ENCODE measurements at regions not wholly inside any gene's neighbourhood (a gene's known extent, or its start where the extent isn't known, plus 50 kb on each side); places are given as distances from the start of the nearest gene placed in this dataset.
"Not testable (repeated sequence)": the region's sequence is repeated elsewhere in the genome, so short reads cannot be mapped to it uniquely, and the experiment has no call there.

DNA sequence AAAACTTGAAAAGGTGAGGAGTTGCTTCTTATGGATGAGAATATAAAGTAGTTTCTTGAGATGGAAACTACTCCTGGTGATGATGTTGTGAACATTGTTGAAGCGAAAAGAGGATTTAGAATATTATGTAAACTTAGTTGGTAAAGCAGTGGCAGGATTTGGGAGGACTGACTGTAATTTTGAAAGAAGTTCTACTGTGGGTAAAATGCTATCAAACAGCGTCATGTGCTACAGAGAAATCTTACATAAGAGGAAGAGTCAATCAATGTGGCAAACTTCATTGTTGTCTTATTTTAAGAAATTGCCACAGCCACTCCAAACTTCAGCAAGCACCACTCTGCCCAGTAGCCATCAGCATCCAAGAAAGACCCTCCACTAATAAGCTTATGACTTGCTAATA, 112.9 kb upstream of the ZEB2 start:
- FAIRE-seq, result no peak

DNA sequence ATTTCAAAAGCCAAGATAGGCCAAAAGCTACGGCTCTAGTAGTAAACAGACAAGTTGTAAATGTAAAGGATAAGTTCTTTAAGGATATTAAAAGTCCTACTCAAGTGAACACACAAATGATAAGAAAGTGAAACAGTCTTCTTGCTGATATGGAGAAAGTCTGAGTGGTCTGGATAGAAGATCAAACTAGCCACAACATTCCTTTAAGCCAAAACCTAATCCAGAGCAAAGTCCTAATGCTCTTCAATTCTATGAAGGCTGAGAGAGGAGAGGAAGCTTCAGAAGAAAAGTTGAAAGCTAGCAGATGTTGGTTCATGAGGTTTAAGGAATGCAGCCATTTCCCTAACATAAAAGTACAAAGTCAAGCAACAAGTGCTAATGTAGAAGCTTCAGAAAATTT, 111.7 kb upstream of the ZEB2 start:
- no peak for FAIRE-seq

DNA sequence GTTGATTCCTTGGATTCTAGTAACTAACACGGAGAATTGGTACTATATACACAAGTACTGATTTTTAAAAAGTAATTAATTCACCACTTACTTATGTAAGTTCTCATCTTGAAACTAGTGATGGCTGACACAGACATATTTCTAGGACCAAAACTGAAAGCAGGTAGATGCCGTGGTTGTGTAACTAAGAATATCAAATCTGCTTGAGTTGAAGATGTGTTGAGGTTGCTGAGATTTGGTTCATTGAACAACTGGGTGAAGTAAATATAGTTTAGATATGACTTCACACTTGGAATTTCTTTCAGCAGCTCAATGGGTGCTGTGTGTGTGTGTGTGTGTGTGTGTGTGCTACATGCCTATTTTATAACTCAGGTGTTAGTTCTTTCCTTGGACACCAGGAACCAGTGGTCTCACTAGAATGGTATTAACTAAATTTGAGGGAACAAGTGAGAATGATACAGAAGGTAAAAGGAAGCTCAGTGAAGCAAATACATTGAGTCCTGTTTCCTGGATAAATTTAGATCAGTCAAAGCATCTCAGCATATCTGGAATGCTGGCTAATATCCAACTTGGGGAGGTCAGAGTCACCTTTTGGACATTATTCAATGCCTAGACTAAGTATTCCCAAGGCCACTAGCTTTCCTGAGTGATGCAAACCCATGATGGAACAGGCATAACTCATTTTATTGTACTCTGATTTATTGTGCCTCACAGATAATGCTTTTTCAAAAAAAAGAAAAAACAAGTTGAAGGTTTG, 110.7 kb upstream of the ZEB2 start:
- FAIRE-seq, result no peak

DNA sequence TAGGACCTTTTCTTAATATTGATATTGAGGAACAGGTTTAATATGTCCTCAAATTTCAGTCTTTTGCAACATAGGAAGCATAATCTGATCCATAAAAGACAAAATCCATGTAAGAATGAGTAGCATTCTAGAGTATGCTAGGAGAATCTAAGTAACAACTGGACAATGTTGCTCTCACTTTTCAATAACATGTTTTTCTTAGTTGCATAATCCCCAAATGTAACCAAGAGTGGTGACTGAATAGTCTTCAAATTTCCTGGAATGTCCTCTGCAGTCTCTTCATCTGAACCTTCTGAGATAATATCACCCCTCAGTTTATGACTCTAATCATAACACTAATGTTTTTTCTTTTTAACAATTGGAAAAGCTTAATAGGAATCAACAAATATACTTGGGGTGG, 110.0 kb upstream of the ZEB2 start:
- FAIRE-seq, result no peak

DNA sequence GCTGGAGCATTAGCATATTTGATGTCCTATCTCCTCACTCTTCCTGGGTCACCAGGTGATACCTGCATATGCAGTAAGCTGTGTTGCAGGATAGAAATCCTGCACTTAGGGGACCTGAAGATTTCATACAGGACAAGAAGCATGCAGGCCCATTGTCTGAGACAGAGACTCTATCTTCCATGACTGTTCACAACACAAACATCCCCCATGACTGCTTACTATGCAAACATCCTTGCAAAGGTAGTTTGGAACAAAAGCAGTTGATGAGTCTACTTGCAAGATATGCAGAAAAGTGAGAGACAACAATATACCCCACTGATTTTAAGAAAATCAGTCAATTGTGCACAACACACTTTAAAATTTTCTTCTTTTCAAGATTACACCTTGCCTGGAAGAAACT, 108.6 kb upstream of the ZEB2 start:
- no peak for FAIRE-seq

DNA sequence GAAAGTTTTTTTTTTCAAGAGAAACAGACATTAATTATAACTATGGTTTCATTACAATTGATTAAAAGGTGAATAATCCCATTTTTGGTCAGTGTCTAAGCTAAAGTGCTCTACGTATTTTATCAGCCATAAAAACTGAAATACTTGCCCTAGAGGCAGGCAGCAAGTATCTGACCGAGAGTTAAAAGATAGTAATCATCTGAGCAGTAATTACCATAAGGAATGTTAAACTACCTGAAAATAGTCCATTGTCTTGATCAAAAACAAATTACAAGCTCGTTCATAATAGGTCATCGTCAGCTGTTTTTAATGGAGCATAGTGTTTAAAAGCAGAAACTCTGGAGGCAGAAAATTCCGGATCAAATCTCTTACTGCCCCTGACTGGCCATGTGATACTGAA, 105.7 kb upstream of the ZEB2 start:
- FAIRE-seq, result no peak

DNA sequence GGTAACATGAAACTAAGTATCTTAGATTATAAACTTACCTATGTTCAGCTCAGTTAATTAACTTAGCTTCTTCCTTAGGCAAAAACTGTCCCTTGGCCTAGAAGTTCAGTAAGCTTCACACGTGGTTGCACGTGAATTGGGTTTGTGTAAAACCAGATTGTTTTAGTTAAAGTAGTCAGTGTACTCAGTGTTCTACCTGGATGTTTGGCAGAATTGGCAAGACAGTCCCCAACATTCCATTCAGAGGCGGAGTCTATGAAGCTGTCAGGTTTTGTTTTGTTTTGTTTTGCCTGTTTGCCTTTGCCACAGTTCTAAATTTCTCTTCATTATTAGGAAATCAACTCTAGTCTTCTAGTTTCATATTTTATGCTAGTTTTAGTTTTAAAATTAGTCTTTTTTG, 105.3 kb upstream of the ZEB2 start:
- no peak for FAIRE-seq

DNA sequence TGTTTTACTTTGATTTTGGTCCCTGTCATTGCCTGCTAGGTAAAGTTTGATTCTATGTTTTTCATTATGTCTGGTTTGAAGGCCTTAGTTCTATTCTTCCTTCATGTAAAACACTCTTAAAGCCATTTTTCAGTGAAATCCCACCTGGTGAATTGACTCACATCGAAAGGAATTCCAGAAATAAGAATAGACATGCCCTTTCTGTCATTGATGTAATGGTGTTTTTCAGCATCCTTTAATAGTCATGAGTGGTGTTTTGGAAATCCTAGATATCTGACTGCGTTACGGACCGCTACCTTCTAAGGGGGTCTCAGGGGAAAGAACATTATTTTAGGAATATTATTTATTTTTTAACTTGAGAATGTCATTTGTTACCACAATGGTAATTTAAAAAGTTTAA, 104.5 kb upstream of the ZEB2 start:
- no peak for FAIRE-seq

DNA sequence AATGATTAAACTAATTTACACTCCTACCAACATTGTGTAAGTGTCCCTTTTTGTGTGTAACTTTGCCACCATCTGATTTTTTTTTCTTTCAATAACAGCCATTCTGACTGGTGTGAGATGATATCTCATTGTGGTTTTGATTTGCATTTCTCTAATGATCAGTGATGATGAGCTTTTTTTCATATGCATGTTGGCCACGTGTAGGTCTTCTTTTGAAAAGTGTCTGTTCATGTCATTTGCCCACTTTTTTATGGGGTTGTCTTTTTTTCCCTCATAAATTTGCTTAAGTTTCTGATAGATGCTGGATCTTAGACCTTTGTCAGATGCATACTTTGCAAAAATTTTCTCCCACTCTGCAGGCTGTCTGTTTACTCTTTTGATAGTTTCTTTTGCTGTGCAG, 102.5 kb upstream of the ZEB2 start:
- FAIRE-seq, result not testable (repeated sequence)

DNA sequence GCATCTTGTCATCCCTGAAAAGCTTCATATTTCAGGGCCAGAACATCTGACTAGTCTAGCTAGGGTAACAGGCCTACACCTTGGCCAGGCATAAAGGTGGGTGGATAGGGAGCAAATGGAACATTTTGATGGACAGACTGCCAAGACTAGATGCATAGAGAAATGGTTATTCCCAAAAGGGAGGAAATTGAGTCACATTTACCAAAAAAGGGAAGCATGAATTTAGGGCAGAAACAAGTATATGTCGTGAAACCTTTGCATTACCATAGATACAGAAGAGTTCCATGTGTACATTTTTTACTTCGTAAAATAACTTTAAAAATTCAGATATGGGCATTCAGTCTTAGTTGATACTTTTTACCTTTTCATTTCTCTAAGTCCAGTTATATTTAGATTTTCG, 101.3 kb upstream of the ZEB2 start:
- no peak for FAIRE-seq

DNA sequence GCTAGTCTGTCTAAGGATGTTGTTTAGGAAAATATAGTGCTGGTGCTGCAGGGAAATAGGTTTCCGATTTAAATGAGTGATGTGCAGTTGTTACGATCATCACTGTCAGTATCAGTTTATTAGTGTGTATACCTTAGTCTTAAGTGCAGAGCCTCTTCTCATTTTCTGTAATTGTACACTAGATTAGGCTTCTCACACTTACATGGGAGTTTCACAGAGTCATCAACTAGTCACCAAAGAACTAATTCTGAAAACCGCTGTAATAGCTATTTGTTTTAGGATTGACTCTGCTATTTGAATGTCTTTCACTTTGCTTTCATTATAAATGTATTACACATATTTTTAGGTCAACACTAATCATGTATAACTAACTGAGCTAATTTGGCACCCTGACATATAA, 99.8 kb upstream of the ZEB2 start:
- FAIRE-seq, result no peak

DNA sequence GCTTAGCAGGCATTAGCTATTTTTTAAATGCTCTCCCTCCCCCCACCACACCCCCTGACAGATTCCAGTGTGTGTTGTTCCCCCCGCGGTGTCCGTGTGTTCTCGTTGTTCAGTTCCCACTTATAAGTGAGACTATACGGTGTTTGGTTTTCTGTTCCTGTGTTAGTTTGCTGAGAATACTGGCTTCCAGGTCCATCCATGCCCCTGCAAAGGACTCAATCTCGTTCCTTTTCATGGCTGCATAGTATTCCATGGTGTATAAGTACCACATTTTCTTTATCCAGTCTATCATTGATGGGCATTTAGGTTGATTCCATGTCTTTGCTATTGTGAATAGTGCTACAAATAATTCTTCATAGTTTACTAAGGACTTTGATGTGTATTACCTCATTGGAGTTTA, 97.3 kb upstream of the ZEB2 start:
- not testable (repeated sequence) for FAIRE-seq

DNA sequence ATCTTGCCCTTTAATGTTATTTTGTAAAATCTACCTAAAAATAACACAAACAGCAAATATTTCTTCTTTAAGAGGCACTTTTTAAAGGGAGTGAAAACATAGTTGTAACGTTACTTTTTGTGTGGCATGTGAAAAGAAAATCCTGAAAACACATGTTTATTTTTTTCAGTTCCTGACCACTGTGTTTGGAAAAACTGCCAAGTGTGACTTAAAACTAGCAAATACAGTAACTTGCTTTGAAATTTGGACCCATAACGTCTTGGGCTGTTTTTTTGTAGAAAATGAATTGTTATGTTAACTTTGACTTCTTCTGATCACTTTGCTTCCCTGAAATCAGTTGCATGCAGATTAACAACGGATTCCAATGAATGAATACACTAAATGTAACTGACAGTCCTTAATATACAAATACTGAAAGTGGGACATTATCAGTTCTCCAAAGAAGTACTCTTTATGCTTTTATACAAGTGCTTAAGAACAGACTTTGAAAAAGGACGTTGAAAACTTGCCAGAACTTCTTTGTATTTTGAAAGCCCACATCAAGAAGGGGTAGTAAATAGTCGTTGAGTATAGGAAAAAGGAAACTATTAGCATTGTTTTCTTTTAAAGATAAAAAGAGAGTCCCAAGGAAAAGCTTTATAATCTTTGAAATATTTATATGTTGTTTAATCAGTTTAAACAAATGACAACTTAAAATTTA, 96.1 kb upstream of the ZEB2 start:
- no peak for FAIRE-seq

DNA sequence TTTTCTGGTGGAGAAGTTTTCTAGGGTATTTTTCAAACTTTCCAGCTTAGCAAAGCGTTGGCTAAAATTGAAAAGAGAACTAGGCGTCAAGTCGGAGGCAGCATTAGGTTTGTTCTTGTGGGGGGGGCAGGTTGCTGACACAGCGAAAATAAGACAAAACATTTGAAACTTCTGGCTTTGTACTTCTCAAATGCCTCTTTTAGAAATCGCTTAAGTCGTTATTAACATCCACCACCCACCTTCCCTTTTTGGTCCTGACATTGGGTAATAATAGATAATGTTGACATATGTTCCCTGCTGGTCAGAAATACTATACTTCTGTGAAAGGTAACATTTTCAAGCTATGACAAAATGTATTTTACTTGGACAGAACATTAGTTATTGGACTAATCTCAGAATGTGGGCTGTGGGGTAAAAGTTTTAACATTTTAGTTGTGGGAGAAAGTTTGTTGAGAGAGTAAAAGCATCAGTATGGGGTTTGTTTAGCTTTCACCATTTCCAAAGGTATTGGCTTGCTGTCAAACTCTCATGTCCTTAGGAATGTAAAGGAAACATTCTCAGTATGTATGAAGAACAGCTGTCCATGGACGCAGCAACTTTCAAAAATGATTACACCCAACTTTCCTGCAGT, 88.1 kb upstream of the ZEB2 start:
- no peak for FAIRE-seq

DNA sequence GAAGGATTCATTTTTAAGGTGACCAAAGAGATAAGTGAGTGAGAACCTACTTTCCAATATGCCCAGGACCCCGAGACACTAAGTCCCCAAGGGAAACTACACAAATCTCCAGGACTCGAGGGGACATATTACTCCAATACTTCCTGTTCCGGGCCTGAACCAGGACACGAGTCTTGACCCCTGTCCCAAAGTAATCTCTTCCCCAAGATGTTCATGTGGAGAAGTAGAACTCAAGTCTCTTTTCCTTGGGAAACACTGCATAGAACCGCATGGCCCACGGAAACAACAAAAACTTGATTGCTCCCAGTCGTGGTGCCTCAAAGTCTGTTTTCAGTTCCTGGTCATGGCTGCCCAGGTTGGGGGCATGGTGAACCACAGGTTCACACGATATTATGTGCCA, 87.2 kb upstream of the ZEB2 start:
- FAIRE-seq, result no peak

DNA sequence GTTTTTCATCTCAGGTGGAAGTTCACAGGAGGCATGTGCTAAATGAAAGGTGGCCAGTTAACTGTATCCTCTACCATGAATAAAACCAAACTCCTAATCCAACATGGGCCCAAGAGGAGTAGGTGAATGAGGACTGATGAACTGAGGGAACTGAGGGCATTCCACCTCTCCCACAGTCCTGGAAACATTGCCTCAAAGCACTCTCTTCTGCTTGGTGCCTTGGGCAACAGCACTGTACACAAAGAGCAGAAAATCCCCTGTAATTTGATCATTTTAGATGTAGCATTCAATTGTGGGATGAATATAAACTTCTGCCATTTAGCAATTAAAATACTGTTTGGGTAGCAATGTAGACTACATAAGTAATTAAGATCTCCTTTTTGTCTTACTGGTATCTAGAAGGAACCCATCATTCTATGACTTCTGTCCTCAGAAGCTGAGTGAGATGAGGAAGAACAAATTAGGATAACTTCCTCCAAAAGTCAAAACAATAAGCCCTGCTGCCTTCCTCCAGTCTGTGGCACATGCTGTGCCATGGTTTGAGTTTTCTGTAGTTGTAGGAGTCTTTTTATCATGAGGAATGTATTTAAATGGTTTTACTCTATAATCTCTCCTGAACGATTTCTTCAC, 86.7 kb upstream of the ZEB2 start:
- FAIRE-seq, result no peak

DNA sequence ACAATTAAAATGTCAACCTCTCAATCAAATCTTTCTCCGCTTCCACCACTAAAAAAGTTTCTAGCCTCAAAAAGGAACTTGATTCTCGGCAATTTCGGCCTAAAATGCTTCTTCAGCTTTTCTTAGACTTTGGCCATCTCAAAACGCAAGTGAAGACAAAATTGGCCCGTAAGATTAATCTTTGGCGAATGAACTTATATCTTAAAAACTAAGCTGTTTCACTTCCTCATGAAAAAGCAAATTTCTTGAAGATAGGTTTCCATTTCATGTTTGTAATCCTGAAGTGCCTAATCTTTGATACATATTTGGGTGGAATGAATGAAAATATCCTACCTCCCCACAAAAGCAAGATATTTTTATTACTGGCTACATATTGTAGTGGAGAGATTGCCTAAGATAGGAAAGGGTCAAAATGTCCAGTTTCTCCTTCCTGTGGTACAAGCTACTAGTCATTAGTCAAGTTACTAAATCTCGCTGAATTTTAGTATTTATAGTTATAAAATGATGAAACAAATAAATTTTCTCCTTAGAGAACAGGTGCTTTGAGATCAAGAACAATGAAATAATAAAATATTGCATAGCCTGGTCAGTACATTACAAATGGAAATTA, 85.4 kb upstream of the ZEB2 start:
- no peak for FAIRE-seq

DNA sequence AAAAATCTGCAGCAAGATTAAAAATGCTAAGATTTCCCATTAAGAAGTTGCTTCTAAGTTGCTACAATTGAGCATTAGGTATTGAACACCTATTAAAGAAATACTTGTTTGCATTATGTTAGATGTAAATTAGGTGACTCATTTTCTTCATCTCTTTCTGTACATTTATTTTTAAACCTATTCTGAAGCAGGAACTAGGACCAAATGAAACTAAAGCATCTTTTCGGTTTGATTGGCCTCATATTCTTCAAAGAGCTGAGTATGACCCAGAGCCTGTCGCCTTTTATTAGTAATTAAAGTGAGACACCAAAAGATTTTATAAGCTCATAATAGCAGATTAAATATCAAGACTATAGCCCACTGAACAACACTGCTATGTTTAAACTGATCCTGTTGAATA, 83.4 kb upstream of the ZEB2 start:
- FAIRE-seq, result no peak

DNA sequence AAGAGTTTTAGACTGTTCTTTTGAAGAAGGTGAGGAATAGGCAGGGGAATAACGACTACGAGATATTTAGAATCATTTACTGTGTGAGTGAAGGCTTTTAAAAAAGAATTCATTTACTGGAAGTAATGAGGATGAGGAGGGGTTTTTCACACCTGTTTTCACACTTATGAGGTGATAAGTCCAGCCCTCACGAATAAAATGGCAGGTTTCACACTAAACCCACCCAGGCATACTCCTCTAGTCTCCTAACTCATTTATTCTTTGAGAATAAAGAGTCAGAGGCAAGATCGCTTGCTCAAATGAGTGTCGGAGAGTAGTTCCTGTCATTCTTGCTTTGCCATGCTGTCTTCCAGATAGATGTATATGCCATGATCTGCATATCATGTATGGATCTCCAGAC, 79.0 kb upstream of the ZEB2 start:
- FAIRE-seq, result no peak

DNA sequence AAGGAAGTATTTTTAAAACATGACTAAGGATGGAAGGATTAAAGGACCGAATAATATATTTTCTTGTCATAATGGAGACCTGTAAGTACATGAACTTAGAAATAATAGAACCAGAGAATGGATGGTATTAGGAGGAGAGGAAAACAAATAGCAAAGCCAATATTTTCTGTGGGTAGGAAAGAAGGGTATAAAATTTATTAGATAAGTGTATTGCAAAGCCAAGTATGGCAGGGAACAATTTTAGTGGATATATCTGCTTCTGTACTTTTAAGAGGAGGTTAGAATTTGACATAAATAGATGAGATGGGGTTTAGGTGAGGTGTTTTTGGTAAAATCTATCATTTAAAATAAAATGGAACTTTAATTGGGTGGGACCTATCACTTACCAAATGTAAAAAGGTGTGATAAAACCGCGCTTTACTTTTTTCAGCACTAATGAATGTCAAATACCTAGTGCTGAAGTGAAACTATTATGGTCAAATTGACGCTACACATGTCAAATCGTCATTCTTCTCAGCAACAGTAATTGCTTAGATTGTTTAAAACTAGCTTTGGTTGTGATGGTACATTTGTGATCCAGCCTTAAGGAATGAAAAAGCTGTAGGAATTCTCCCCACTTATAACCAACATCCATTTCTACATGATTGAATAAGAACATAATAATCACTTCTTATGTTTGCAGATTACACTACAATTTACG, 78.1 kb upstream of the ZEB2 start:
- no peak for FAIRE-seq

DNA sequence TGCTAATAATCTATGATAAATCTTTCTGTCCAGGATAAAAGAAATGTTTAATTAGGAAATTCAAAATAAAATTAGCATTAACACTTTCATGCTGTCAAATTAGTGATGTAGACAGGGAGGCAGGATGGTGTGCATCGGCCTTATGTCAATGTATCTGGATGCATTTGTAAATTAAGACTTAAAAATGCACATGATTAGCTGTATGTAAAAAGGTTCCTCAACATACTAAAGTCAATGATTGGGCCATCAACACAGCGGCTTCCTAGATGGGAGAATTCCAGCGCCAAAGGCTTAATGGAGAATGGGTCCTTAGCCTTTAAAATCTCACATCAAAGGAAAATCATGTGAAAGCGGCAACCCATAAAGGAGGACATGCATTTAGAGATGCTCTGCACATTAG, 77.5 kb upstream of the ZEB2 start:
- no peak for FAIRE-seq

DNA sequence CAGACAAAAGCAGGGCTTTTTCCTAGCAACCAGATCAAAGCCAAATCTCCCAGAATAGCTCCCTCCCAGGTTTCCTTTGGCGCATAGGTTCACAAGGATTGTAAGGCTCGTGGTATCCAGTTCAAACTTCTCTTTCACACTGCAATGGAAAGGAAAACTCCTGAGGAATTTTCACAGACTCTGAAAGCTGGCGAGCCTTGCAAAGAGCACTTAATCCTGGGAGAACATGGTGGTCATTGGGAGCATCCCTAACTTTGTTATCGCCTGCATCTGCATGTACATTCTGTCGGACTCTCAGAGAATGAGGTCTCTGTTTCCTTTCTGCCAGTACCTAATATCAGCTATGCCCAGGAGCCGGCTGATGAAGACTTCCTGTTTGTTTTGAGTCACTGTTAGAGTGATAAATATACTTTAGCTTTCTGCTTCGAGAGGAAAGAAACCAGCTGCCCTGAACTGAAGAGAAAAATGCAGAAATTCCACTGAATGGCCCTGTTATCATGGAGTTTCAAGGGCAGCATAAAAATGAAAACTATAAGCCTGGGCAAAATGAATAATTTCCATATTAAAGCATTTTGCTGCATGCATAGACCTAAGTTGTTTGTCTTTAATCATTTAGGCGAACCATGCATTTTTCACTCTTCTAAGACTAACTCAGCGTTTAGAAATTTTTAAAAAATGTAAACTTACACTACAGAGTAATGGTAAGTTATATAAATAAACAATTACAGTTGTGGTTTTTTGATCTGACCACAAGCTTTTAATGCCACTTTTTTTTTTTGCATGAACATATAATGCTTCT, 76.4 kb upstream of the ZEB2 start:
- FAIRE-seq, result no peak

Measured in G401.6 (cell line).